RWPE1 (cell line): ENCODE measurements at regions not wholly inside any gene's neighbourhood (a gene's known extent, or its start where the extent isn't known, plus 50 kb on each side); places are given as distances from the start of the nearest gene placed in this dataset.

Experiments used
- CTCF ChIA-PET: fragments of 350-600 bp; sonication (Branson Sonifier 250); formaldehyde crosslinking; extraction: SDS; loops from one replicate; lab custom pipeline; 2021; lab: Yijun Ruan, JAX
- POLR2A ChIA-PET: fragments of 400-600 bp; formaldehyde crosslinking; extraction: SDS; loops from one replicate; lab custom pipeline; 2020; ENCODE audit warnings: antibody characterized with exemption; ENCODE audit not compliant: low non-redundant PET; lab: Yijun Ruan, JAX
- DNase-seq: peaks from one replicate; pipeline ENCODE4 v3.0.0; 2012; ENCODE audit warnings: low spot score
- H3K27ac ChIP-seq: fragments of 450-650 bp; 2 replicates; pipeline ENCODE4 v1.5.1; 2017
- CTCF ChIP-seq: fragments of 450-650 bp; conservative IDR thresholded peaks from 2 replicates; pipeline ENCODE4 v1.5.1; 2017; ENCODE audit warnings: low read depth, mild to moderate bottlenecking

DNA sequence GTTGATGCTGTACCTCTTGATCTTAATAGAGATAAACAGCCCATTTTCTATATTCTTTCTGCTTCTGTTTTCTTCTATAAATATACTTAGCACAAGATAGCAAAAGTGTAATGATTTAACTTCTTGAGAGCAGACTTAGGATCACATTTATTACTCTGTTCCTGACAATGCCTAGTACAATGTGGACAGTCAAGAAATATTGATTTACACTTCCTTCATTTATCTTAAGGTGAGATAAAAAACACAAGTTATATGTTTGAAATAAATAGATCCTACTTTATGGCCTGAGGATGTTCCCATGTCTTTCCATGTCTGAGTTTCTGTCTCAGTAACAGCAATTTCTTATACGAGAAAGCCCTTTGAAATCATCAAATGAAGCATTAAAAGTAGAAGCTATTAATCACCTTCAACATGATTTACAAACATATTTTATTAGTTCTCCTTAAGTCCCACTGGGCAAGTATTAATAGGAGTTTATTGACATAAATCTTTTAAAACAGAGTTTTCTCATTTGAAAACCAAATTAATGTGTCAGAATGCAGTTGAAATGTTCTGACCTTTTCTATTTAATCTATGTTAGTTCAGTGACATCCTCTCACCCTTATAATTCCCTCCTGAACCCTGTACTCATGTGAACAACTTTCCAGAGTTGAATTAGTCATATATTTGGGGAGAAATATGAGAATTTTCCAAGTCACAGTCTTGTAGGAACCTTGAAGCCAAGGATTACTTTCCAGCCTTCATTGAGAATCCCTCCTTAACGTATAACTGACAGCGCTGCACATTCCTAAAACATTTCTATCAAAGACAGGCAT lies 1611.7 kb upstream of the TENM4 start:
- no peak for TF ChIP-seq CTCF
- ChIA-PET CTCF (no interaction called here), POLR2A (no interaction called here)
- no peak overlapping the region for H3K27ac ChIP-seq
- DNase-seq: no peak

DNA sequence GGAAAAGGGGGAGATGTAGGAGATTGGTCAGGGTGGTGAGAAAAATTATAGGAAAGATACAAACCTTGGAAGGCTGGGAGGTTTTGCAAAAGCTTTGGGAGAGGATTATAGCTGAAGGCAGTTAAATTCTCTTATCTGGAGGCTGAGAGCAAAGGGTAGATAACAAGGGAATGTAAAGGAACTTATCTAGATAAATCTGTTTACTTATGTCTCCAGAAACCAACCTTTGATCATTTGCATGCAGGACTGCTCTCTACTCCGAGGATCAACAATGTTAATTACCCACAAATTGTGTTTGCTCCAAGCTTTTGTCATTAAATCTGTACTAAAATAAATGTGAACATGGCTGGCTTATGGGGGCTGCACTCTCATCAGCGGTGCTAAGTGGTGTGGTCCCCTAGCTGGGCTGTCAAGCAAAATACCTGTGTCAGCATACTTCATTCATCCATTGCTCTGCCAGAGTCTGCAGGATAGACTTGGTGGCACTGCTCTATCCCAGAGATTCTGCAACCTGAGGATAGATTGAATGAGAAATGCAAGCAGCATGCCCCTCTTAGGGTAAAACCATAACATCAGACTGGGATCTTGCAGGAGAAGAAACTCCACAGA lies 1599.2 kb upstream of the TENM4 start:
- CTCF ChIA-PET: no interaction called here
- no peak overlapping the region for H3K27ac ChIP-seq
- no peak for TF ChIP-seq CTCF
- POLR2A ChIA-PET: no interaction called here
- no peak for DNase-seq

GRCh38 chr11:81036168-81036870 lies 1595.5 kb upstream of the TENM4 start:
- CTCF ChIA-PET: no interaction called here
- POLR2A ChIA-PET: no interaction called here

GRCh38 chr11:81033779-81034540 lies 1593.1 kb upstream of the TENM4 start:
- POLR2A ChIA-PET: no interaction called here
- DNase-seq: no peak
- TF ChIP-seq CTCF: no peak
- CTCF ChIA-PET: no interaction called here
- H3K27ac ChIP-seq: no peak overlapping the region

More at GRCh38 chr11:81036168-81036870, 1595.5 kb upstream of the TENM4 start:
- no peak for DNase-seq
- H3K27ac ChIP-seq: no peak overlapping the region
- TF ChIP-seq CTCF: no peak

- POLR2A ChIA-PET: no interaction called here
- no peak for TF ChIP-seq CTCF
- CTCF ChIA-PET: no interaction called here
- DNase-seq: no peak
- H3K27ac ChIP-seq: no peak overlapping the region
These were observed 1592.1 kb upstream of the TENM4 start for GRCh38 chr11:81032906-81033305.

DNA sequence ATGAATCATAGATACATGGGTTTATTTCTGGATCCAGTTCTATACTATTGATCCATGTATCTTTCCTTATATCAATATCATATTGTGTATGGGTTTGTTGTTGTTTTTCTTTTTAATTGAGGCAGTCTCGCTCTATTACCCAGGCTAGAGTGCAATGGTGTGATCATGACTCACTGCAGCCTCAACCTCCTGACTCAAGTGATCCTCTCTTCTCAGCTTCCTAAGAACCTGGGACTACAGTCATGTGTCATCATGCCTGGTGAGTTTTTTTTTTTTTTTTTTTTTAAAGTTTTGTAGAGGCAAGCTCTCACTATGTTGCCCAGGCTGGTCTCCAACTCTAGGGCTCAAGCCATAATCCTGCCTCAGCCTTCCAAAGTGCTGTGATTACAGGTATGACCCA lies 1589.4 kb upstream of the TENM4 start:
- POLR2A ChIA-PET: no interaction called here
- CTCF ChIA-PET: no interaction called here
- no peak for DNase-seq
- no peak for TF ChIP-seq CTCF
- no peak overlapping the region for H3K27ac ChIP-seq
